PC-3 (cell line): ENCODE measurements at regions not wholly inside any gene's neighbourhood (a gene's known extent, or its start where the extent isn't known, plus 50 kb on each side); places are given as distances from the start of the nearest gene placed in this dataset.

Experiments
- ATAC-seq: fragments of 200-7000 bp; cut with Tn5 transposase; 2 replicates; pipeline ENCODE4 v1.9.1; 2020; ENCODE audit warnings: mild to moderate bottlenecking, moderate library complexity
- BruUV-seq: library from RNA; stranded (reverse); fragments of 400-500 nt; replicated peaks from 2 replicates; lab custom pipeline; 2021; lab: Mats Ljungman, UMichigan
- CTCF ChIA-PET: fragments of 300-600 bp; sonication (Branson Sonifier 250); formaldehyde crosslinking; loops from one replicate; lab custom pipeline; 2022; ENCODE audit warnings: antibody characterized with exemption; lab: Charles Lee
- POLR2A ChIA-PET: fragments of 300-600 bp; sonication (Branson Sonifier 250); formaldehyde crosslinking; loops from one replicate; lab custom pipeline; 2022; ENCODE audit warnings: antibody characterized with exemption; ENCODE audit not compliant: unreplicated experiment; lab: Charles Lee
- DNase-seq: peaks from one replicate; pipeline ENCODE4 v3.0.0-alpha.2; 2015
- H2AFZ ChIP-seq: fragments of 300-600 bp; sonication (generic); 2 replicates; pipeline ENCODE4 v1.6.0; 2016; ENCODE audit warnings: antibody characterized with exemption, low read length
- H3F3A ChIP-seq: fragments of 300-600 bp; sonication (generic); one replicate; pipeline ENCODE4 v1.6.0; 2017; ENCODE audit warnings: antibody characterized with exemption, low read length, control low read depth, mild to moderate bottlenecking; ENCODE audit not compliant: unreplicated experiment
- H3K27ac ChIP-seq: fragments of 300-600 bp; sonication (generic); 2 replicates; pipeline ENCODE4 v1.5.1; 2016; ENCODE audit warnings: mild to moderate bottlenecking, low read length
- H3K27me3 ChIP-seq: fragments of 300-600 bp; sonication (generic); 2 replicates; pipeline ENCODE4 v1.6.1; 2016; ENCODE audit warnings: low read length, mixed read lengths
- H3K36me3 ChIP-seq: fragments of 300-600 bp; sonication (generic); 2 replicates; pipeline ENCODE4 v1.6.1; 2016; ENCODE audit warnings: low read depth, mixed run types, low read length, mixed read lengths
- H3K4me1 ChIP-seq: fragments of 300-600 bp; sonication (generic); 2 replicates; pipeline ENCODE4 v1.5.1; 2016; ENCODE audit warnings: low read length; ENCODE audit not compliant: insufficient read depth
- H3K4me2 ChIP-seq: fragments of 300-600 bp; sonication (generic); 2 replicates; pipeline ENCODE4 v1.6.0; 2016; ENCODE audit warnings: low read length
- H3K4me3 ChIP-seq: fragments of 300-600 bp; sonication (generic); 2 replicates; pipeline ENCODE4 v1.5.1; 2016; ENCODE audit warnings: mild to moderate bottlenecking, low read length, mixed read lengths
- H3K79me2 ChIP-seq: fragments of 300-600 bp; sonication (generic); 2 replicates; pipeline ENCODE4 v1.6.1; 2017; ENCODE audit warnings: low read length, mixed read lengths
- H3K9ac ChIP-seq: fragments of 300-600 bp; sonication (generic); 2 replicates; pipeline ENCODE4 v1.6.0; 2016; ENCODE audit warnings: mild to moderate bottlenecking, low read length
- H3K9me2 ChIP-seq: fragments of 300-600 bp; sonication (generic); replicated peaks from 2 replicates; pipeline ENCODE4 v1.6.1; 2016; ENCODE audit warnings: mixed run types, low read length, mixed read lengths
- H3K9me3 ChIP-seq: fragments of 300-600 bp; sonication (generic); 2 replicates; pipeline ENCODE4 v1.6.1; 2016; ENCODE audit warnings: low read length, mixed read lengths
- H4K20me1 ChIP-seq: fragments of 300-600 bp; sonication (generic); 2 replicates; pipeline ENCODE4 v1.6.1; 2016; ENCODE audit warnings: low read length, mixed read lengths
- CTCF ChIP-seq: fragments of 300-600 bp; sonication (generic); conservative IDR thresholded peaks from 2 replicates; pipeline ENCODE4 v1.5.1; 2017; ENCODE audit warnings: antibody characterized with exemption, low read depth, mild to moderate bottlenecking, low read length
- EZH2 ChIP-seq: fragments of 300-600 bp; sonication (generic); IDR thresholded peaks from one replicate; pipeline ENCODE4 v1.6.1; 2017; ENCODE audit warnings: antibody characterized with exemption, mild to moderate bottlenecking, low read length; ENCODE audit not compliant: unreplicated experiment
- EZH2phosphoT487 ChIP-seq: fragments of 300-600 bp; sonication (generic); IDR thresholded peaks from 2 replicates; pipeline ENCODE4 v1.6.1; 2018; ENCODE audit warnings: mild to moderate bottlenecking, antibody characterized with exemption, low read length, borderline replicate concordance
- intact Hi-C: fragments of 100-400 bp; cut with micrococcal nuclease; formaldehyde crosslinking; loops from 2 replicates; pipeline ENCODE4 v1.9.0; 2023

GRCh38 chr14:97976861-97977260 is 1179.7 kb downstream of the VRK1 start:
- Histone ChIP-seq H3K9me3 (no peaks in the 10 kb centered on the region), H3K27ac (no peak overlapping the region), H3K9me2 (no peaks in the 10 kb centered on the region), H3K4me1 (peaks cover 5% of the 10 kb centered on the region; the same call in 1 of the 2 replicates), H3K9ac (peak overlapping the region; percentile 73), H3K79me2 (no peaks in the 10 kb centered on the region), H2AFZ (0 out of 2 replicates have a peak overlapping the region, but pooled peaks have one; percentile 22), H3K27me3 (no peaks in the 10 kb centered on the region), H3F3A (no peaks in the 10 kb centered on the region), H4K20me1 (no peaks in the 10 kb centered on the region), H3K36me3 (no peaks in the 10 kb centered on the region), H3K4me3 (peak overlapping the region; percentile 37; the same call in 1 of the 2 replicates), H3K4me2 (peak overlapping the region; percentile 73)
- ATAC-seq (no peak), DNase-seq (no peak)
- intact Hi-C loops = no loop called here
- BruUV-seq = no TSS peak
- TF ChIP-seq EZH2 = no peak
- TF ChIP-seq CTCF = no peak
- ChIA-PET CTCF (no interaction called here), POLR2A (no interaction called here)

- H3F3A ChIP-seq = no peaks in the 10 kb centered on the region
- CTCF ChIA-PET = interaction anchor here (0.7 kb wide), 1 partner anchor 253 kb away, joined by 3 read pairs; no protein-coding TSS in a partner anchor
- peak overlapping the region; percentile 73 for H3K9ac ChIP-seq
- ATAC-seq (peak; percentile 65), DNase-seq (peak; percentile 70)
- TF ChIP-seq CTCF (no peak), EZH2 (no peak), EZH2phosphoT487 (no peak)
- peaks cover 5% of the 10 kb centered on the region; the same call in 1 of the 2 replicates for H3K4me1 ChIP-seq
- intact Hi-C loops = no loop called here
- peak overlapping the region; percentile 73 for H3K4me2 ChIP-seq
- H3K79me2 ChIP-seq = no peaks in the 10 kb centered on the region
- POLR2A ChIA-PET = no interaction called here
- no peaks in the 10 kb centered on the region for H3K36me3 ChIP-seq
- peak overlapping the region; percentile 59 for H3K27ac ChIP-seq
- peak overlapping the region; percentile 56 for H3K4me3 ChIP-seq
- H3K9me3 ChIP-seq = no peaks in the 10 kb centered on the region
- H3K27me3 ChIP-seq = no peaks in the 10 kb centered on the region
- H4K20me1 ChIP-seq = no peaks in the 10 kb centered on the region
- TSS peak; percentile 24 for BruUV-seq
- H2AFZ ChIP-seq = peak overlapping the region; percentile 72
- H3K9me2 ChIP-seq = no peaks in the 10 kb centered on the region
These were observed 1180.6 kb downstream of the VRK1 start for GRCh38 chr14:97977651-97978261.

GRCh38 chr14:97978341-97978740 is 1181.2 kb downstream of the VRK1 start:
- Histone ChIP-seq H2AFZ (peak overlapping the region; percentile 72), H3F3A (no peaks in the 10 kb centered on the region), H3K79me2 (no peaks in the 10 kb centered on the region), H3K36me3 (no peaks in the 10 kb centered on the region), H4K20me1 (no peaks in the 10 kb centered on the region), H3K9me2 (no peaks in the 10 kb centered on the region), H3K27ac (peak overlapping the region; percentile 59), H3K9ac (no peak overlapping the region), H3K9me3 (no peaks in the 10 kb centered on the region), H3K4me3 (peak overlapping the region; percentile 56; the same call in 1 of the 2 replicates), H3K4me1 (peaks cover 5% of the 10 kb centered on the region; the same call in 1 of the 2 replicates), H3K4me2 (peak overlapping the region; percentile 73), H3K27me3 (no peaks in the 10 kb centered on the region)
- POLR2A ChIA-PET = no interaction called here
- ATAC-seq = peak; percentile 91
- peak; percentile 68 for DNase-seq
- BruUV-seq = no TSS peak
- intact Hi-C loops = no loop called here
- CTCF ChIA-PET = interaction anchor here (0.7 kb wide), 2 partner anchors 82 to 254 kb away, joined by 3 to 4 read pairs; no protein-coding TSS in a partner anchor
- TF ChIP-seq CTCF (peak; percentile 57), EZH2phosphoT487 (no peak)
